Neural cell (in vitro differentiated cells): ENCODE measurements at regions not wholly inside any gene's neighbourhood (a gene's known extent, or its start where the extent isn't known, plus 50 kb on each side); places are given as distances from the start of the nearest gene placed in this dataset.

Source experiments
- EP300 ChIP-seq: fragments of 450-650 bp; conservative IDR thresholded peaks from 2 replicates; pipeline ENCODE4 v1.6.1; 2014; ENCODE audit warnings: antibody characterized with exemption, mild to moderate bottlenecking, moderate library complexity; ENCODE audit not compliant: poor library complexity, severe bottlenecking
- EZH2 ChIP-seq: fragments of 200-600, 300-800 bp; shearing (Covaris generic), sonication (generic); IDR thresholded peaks from 2 replicates; pipeline ENCODE4 v1.6.1; 2014; ENCODE audit warnings: antibody characterized with exemption, low read length, borderline replicate concordance, mild to moderate bottlenecking; ENCODE audit not compliant: insufficient read depth, poor library complexity, severe bottlenecking
- TAF1 ChIP-seq: IDR thresholded peaks from 2 replicates; pipeline ENCODE4 v1.6.1; 2012; ENCODE audit warnings: low read depth
- TF ChIP-seq, protein P1 (sequence below): fragments of 450-650 bp; IDR thresholded peaks from 2 replicates; pipeline ENCODE4 v1.5.1; 2014; ENCODE audit warnings: antibody characterized with exemption, mild to moderate bottlenecking, moderate library complexity; ENCODE audit not compliant: poor library complexity, severe bottlenecking

DNA sequence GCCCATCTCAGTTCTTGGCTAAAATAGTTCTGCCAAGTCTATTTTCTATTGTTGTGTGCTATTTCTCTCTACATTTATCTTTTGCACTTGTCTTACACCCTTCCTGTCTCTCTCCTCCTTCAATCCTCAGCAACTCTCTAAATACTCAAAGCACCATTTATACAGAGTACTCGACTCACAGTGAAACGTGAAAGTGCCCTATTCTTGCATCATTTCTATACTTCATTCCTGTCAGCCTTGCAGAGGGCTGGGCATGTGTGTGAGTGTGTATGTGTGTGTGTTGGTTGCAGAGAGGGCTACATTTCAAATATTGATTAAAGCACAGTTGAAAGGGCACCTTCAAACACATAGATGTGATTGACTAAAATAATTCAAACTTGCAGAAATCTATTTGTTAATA is 373.2 kb upstream of the MANEA start:
- TF ChIP-seq, protein P1, sequence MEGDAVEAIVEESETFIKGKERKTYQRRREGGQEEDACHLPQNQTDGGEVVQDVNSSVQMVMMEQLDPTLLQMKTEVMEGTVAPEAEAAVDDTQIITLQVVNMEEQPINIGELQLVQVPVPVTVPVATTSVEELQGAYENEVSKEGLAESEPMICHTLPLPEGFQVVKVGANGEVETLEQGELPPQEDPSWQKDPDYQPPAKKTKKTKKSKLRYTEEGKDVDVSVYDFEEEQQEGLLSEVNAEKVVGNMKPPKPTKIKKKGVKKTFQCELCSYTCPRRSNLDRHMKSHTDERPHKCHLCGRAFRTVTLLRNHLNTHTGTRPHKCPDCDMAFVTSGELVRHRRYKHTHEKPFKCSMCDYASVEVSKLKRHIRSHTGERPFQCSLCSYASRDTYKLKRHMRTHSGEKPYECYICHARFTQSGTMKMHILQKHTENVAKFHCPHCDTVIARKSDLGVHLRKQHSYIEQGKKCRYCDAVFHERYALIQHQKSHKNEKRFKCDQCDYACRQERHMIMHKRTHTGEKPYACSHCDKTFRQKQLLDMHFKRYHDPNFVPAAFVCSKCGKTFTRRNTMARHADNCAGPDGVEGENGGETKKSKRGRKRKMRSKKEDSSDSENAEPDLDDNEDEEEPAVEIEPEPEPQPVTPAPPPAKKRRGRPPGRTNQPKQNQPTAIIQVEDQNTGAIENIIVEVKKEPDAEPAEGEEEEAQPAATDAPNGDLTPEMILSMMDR = no peak
- TF ChIP-seq EZH2 (no peak), EP300 (no peak), TAF1 (no peak)
